Activated CD8-positive, alpha-beta T cell treated with anti-CD3 and anti-CD28 coated beads for 36 hours (primary cell): ENCODE measurements at regions not wholly inside any gene's neighbourhood (a gene's known extent, or its start where the extent isn't known, plus 50 kb on each side); places are given as distances from the start of the nearest gene placed in this dataset.

Experiments
- ATAC-seq: fragments of 200-7000 bp; cut with Tn5 transposase; one replicate; pipeline ENCODE4 v1.10.0; 2021; ENCODE audit warnings: mild to moderate bottlenecking, moderate library complexity
- CTCF ChIA-PET: fragments of 350-600 bp; sonication (Branson Sonifier 250); formaldehyde crosslinking; loops from one replicate; lab custom pipeline; 2021; ENCODE audit warnings: antibody characterized with exemption; lab: Charles Lee
- POLR2A ChIA-PET: fragments of 350-600 bp; sonication (Branson Sonifier 250); formaldehyde crosslinking; loops from one replicate; lab custom pipeline; 2021; ENCODE audit warnings: antibody characterized with exemption; lab: Charles Lee
- DNase-seq: peaks from one replicate; pipeline ENCODE4 v3.0.0-alpha.2; 2020
- H3K27ac Mint-ChIP-seq: one replicate; pipeline ENCODE4 v1.8.0; 2021; ENCODE audit warnings: mild to moderate bottlenecking, mixed read lengths
- H3K27me3 Mint-ChIP-seq: one replicate; pipeline ENCODE4 v1.8.0; 2021; ENCODE audit warnings: mixed read lengths
- H3K36me3 Mint-ChIP-seq: one replicate; pipeline ENCODE4 v1.8.0; 2021; ENCODE audit warnings: low read depth, mixed read lengths
- H3K4me1 Mint-ChIP-seq: one replicate; pipeline ENCODE4 v1.8.0; 2021; ENCODE audit warnings: low read depth, mixed read lengths
- H3K4me3 Mint-ChIP-seq: one replicate; pipeline ENCODE4 v1.8.0; 2021; ENCODE audit warnings: mild to moderate bottlenecking, moderate library complexity, mixed read lengths
- H3K9me3 Mint-ChIP-seq: one replicate; pipeline ENCODE4 v1.8.0; 2021; ENCODE audit warnings: mixed read lengths
- intact Hi-C: fragments of 100-400 bp; cut with micrococcal nuclease; formaldehyde crosslinking; loops from one replicate; pipeline ENCODE4 v1.10.0; 2022
- TF ChIP-seq, protein P1 (sequence below): fragments of 200-600 bp; IDR thresholded peaks from one replicate; pipeline ENCODE4 v1.8.0; 2022; ENCODE audit warnings: antibody characterized with exemption, mild to moderate bottlenecking

DNA sequence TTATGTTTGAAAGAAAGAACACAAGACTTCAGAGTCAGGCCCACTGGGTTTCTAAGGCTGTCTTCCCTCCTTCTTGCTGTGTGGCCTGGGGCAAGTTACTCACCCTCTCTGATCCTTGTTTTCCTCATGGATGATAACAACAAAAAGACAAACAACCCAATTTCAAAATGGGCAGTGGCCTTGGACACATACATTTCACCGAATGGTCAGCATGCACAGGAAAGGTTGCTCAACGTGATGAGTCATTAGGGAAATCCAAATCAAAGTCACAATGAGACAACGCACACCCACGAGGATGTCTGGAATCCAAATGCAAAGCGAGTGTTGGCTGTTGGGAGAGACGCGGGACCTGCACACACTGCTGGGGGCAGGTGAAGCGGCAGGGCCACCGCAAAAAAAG, 50.8 kb upstream of the PPP2R2C start:
- intact Hi-C loops, result no loop called here

DNA sequence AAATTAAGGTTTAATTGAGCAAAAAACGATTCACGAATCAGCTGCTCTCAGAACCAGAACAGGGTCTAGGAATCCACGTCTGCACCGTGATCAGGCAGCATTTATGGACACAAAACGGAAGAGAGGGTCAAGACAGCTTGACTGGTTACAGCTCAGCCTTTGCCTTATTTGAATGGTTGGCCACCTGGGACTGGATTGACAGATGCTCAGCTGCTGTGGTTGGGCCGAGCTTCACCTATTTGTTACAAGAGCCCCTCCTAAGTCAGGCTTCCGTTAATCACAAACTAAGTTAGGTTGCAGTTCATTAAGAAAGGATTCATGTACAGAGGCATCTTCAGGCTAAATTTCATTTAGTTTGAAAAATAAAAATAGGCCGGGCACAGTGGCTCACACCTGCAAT, 50.6 kb upstream of the MAN2B2 start:
- Mint-ChIP-seq H3K9me3 (no peaks in the 10 kb centered on the region), H3K4me3 (no peak overlapping the region), H3K4me1 (no peaks in the 10 kb centered on the region), H3K27me3 (no peaks in the 10 kb centered on the region), H3K36me3 (no peaks in the 10 kb centered on the region), H3K27ac (no peak overlapping the region)
- ChIA-PET CTCF (no interaction called here), POLR2A (no interaction called here)
- intact Hi-C loops, result no loop called here
- ATAC-seq (no peak), DNase-seq (no peak)
- TF ChIP-seq, protein P1, sequence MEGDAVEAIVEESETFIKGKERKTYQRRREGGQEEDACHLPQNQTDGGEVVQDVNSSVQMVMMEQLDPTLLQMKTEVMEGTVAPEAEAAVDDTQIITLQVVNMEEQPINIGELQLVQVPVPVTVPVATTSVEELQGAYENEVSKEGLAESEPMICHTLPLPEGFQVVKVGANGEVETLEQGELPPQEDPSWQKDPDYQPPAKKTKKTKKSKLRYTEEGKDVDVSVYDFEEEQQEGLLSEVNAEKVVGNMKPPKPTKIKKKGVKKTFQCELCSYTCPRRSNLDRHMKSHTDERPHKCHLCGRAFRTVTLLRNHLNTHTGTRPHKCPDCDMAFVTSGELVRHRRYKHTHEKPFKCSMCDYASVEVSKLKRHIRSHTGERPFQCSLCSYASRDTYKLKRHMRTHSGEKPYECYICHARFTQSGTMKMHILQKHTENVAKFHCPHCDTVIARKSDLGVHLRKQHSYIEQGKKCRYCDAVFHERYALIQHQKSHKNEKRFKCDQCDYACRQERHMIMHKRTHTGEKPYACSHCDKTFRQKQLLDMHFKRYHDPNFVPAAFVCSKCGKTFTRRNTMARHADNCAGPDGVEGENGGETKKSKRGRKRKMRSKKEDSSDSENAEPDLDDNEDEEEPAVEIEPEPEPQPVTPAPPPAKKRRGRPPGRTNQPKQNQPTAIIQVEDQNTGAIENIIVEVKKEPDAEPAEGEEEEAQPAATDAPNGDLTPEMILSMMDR, result no peak

More for the DNA sequence above, 50.8 kb upstream of the PPP2R2C start:
- ATAC-seq (no peak), DNase-seq (no peak)
- ChIA-PET POLR2A (no interaction called here), CTCF (interaction anchor here (0.9 kb wide), 1 partner anchor 23 kb away, joined by 3 read pairs; no protein-coding TSS in a partner anchor)
- H3K27ac Mint-ChIP-seq, result no peak overlapping the region
- H3K36me3 Mint-ChIP-seq, result no peaks in the 10 kb centered on the region
- no peak overlapping the region for H3K4me3 Mint-ChIP-seq
- H3K9me3 Mint-ChIP-seq, result no peaks in the 10 kb centered on the region
- H3K4me1 Mint-ChIP-seq, result no peaks in the 10 kb centered on the region
- TF ChIP-seq, protein P1, result no peak
- no peaks in the 10 kb centered on the region for H3K27me3 Mint-ChIP-seq
